Thyroid gland (tissue), 4 donors: ENCODE measurements at regions not wholly inside any gene's neighbourhood (a gene's known extent, or its start where the extent isn't known, plus 50 kb on each side); places are given as distances from the start of the nearest gene placed in this dataset.

Experiments used
- DNase-seq, 2 donors: peaks; one replicate each; pipeline ENCODE4 v3.0.0-alpha.2; 2019
- H3K27ac ChIP-seq, 3 donors: fragments of 200-600 bp; sonication (generic); 1 replicate in 2 of 3; 2 replicates in 1 of 3; pipeline ENCODE4 v1.5.1; 2016 to 2019; ENCODE audit warnings: mild to moderate bottlenecking in 1 of 3, moderate library complexity in 1 of 3
- H3K27me3 ChIP-seq: fragments of 200-600 bp; sonication (generic); one replicate; pipeline ENCODE4 v1.5.1; 2019
- H3K36me3 ChIP-seq, 2 donors: fragments of 200-600 bp; sonication (generic); one replicate each; pipeline ENCODE4 v1.5.1; 2016 to 2019
- H3K4me1 ChIP-seq, 2 donors: fragments of 200-600 bp; sonication (generic); one replicate each; pipeline ENCODE4 v1.5.1; 2017 to 2019
- H3K4me3 ChIP-seq, 3 donors: fragments of 200-600 bp; sonication (generic); replicated peaks in 1 of 3; 1 replicate in 2 of 3; 2 replicates in 1 of 3; pipeline ENCODE4 v1.5.1; 2016; ENCODE audit warnings: mild to moderate bottlenecking in 1 of 3
- H3K9me3 ChIP-seq: fragments of 200-600 bp; sonication (generic); one replicate; pipeline ENCODE4 v1.5.1; 2017
- POLR2A ChIP-seq, 2 donors: fragments of 450-650 bp; IDR thresholded peaks; one replicate each; pipeline ENCODE4 v1.6.1; 2017; ENCODE audit warnings: antibody characterized with exemption in 2 of 2, mild to moderate bottlenecking in 2 of 2, moderate library complexity in 1 of 2
- WGBS, 2 donors: methylation state at CpG; one replicate each; pipeline ENCODE4 v1.1.5; 2017; 5-methylcytosine and 5-hydroxymethylcytosine counted together
- intact Hi-C: fragments of 100-400 bp; cut with DNase I; formaldehyde crosslinking; loops from one replicate; pipeline ENCODE4 v1.15.1; 2023
- TF ChIP-seq, protein P1 (sequence below), 6 experiments: fragments of 200-600 bp in 3 of 6; fragments of 450-650 bp in 3 of 6; sonication (generic) in 3 of 6; IDR thresholded peaks; one replicate each; pipeline ENCODE4 v1.5.1; 2016 to 2019; ENCODE audit warnings: antibody characterized with exemption in 6 of 6, mild to moderate bottlenecking in 2 of 6, inconsistent platforms in 1 of 6, moderate library complexity in 1 of 6

DNA sequence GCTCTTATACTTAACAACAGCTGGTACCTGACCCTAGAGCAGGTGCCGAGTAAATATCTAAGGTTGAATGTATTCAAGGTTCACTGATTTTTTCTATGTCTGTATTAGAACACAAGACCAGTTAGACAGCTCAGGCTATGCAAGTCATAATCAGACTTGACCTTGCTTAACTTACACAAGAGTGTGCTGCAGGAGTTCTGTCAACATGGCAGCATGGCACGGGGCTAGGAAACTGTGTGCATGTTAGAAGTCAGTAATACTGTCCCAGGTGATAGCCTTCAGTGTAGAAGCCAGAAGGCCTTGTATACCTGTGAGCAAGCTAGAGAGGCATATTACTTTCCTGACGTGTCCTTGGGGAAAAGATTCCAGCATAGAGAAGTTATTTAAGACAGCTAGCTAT lies 253.1 kb downstream of the FAT3 start:
- H3K36me3 ChIP-seq = no peaks in the 10 kb centered on the region
- H3K27me3 ChIP-seq = no peaks in the 10 kb centered on the region
- TF ChIP-seq, protein P1, sequence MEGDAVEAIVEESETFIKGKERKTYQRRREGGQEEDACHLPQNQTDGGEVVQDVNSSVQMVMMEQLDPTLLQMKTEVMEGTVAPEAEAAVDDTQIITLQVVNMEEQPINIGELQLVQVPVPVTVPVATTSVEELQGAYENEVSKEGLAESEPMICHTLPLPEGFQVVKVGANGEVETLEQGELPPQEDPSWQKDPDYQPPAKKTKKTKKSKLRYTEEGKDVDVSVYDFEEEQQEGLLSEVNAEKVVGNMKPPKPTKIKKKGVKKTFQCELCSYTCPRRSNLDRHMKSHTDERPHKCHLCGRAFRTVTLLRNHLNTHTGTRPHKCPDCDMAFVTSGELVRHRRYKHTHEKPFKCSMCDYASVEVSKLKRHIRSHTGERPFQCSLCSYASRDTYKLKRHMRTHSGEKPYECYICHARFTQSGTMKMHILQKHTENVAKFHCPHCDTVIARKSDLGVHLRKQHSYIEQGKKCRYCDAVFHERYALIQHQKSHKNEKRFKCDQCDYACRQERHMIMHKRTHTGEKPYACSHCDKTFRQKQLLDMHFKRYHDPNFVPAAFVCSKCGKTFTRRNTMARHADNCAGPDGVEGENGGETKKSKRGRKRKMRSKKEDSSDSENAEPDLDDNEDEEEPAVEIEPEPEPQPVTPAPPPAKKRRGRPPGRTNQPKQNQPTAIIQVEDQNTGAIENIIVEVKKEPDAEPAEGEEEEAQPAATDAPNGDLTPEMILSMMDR (IDR thresholded peaks at IDR 0.05) = no peak
- no peak for TF ChIP-seq POLR2A (IDR thresholded peaks at IDR 0.05)
- intact Hi-C loops = no loop called here
- H3K4me3 ChIP-seq = no peak overlapping the region
- no peak for DNase-seq
- H3K27ac ChIP-seq = no peak overlapping the region
- no peaks in the 10 kb centered on the region for H3K9me3 ChIP-seq
- H3K4me1 ChIP-seq = no peaks in the 10 kb centered on the region
- 80% methylated on average over 3 of the region's 3 CpGs for WGBS, 2 donors

DNA sequence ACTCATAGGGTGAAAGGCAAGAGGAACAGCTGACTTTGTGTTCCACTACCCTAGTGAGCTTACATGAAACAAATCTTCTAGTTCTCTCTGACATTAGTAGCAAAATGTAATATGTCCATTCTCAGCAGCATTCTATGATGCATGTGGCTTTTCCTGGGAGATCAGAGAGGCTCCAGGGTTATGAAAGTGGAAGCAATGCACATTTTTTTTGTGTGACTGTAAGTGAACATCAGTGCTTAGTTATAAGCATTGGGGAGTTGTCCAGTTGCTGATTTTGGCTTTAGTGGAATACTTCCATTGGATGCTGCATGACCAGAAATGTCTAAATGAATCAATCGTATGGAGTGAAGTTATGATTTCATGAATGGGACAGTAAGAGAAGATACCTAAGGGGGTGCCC lies 255.9 kb downstream of the FAT3 start:
- Histone ChIP-seq H3K4me1 (no peaks in the 10 kb centered on the region), H3K27ac (no peak overlapping the region), H3K36me3 (no peaks in the 10 kb centered on the region), H3K27me3 (no peaks in the 10 kb centered on the region), H3K4me3 (no peak overlapping the region), H3K9me3 (no peaks in the 10 kb centered on the region)
- TF ChIP-seq, protein P1 (IDR thresholded peaks at IDR 0.05) = no peak
- TF ChIP-seq POLR2A (IDR thresholded peaks at IDR 0.05) = no peak
- no peak for DNase-seq
- intact Hi-C loops = no loop called here
- WGBS, 2 donors = 90 to 93% methylated on average over 1 of the region's 1 CpG

DNA sequence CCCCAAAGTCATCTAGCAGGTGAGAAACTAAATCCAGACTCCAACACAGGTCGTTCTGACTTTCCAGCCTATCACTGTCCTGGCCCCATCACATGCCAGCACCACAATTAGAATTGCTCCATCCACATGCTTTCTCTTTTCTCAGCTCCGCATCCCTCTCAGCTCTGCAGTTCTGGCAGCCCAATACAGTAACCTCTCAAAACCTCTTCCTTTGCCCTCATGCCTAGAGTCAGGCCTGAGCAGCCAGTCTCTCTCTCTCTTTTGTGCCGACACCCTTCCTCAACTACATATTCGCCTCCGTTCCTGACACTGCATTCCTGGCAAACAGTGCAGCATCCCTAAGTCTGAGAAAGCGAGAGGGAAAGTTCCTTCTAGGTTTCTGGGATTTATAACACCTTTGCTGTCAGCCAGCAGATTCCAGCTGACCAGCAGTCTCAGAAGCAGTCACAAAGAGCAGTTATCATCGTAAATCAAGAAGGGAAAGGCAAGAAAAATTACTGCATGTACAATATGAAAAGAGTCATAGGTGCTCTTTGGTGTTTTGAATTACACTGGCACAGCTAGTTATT lies 258.0 kb downstream of the FAT3 start:
- H3K36me3 ChIP-seq = no peaks in the 10 kb centered on the region
- no peak overlapping the region for H3K27ac ChIP-seq
- no peaks in the 10 kb centered on the region for H3K9me3 ChIP-seq
- DNase-seq = no peak
- no peaks in the 10 kb centered on the region for H3K4me1 ChIP-seq
- WGBS, 2 donors = 65 to 68% methylated on average over 7 of the region's 7 CpGs
- TF ChIP-seq POLR2A (IDR thresholded peaks at IDR 0.05) = no peak
- TF ChIP-seq, protein P1 (IDR thresholded peaks at IDR 0.05) = no peak
- intact Hi-C loops = no loop called here
- no peak overlapping the region for H3K4me3 ChIP-seq
- H3K27me3 ChIP-seq = no peaks in the 10 kb centered on the region

DNA sequence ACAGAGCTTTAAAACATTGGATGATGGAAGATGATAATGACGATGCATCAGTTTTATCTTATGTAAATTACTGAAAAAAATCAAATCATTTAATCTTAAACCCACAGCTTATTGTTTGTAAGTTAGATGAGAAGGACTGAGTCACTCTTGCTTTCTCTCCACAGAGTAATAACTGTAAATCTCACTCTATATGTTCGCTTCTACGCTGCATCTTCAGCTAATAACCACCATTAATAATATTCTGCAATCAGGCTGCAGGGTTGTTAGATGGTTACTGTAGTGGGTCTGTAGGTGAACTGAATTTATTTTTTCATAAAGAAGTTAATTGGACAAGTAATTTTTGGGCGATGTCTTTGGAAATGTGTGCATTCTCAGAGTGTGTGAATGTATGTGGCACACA lies 260.0 kb downstream of the FAT3 start:
- TF ChIP-seq, protein P1 (IDR thresholded peaks at IDR 0.05) = no peak
- no peaks in the 10 kb centered on the region for H3K36me3 ChIP-seq
- no peaks in the 10 kb centered on the region for H3K9me3 ChIP-seq
- intact Hi-C loops = no loop called here
- H3K27me3 ChIP-seq = no peaks in the 10 kb centered on the region
- H3K27ac ChIP-seq = no peak overlapping the region
- no peak for DNase-seq
- H3K4me1 ChIP-seq = no peaks in the 10 kb centered on the region
- H3K4me3 ChIP-seq = no peak overlapping the region
- 94 to 95% methylated on average over 4 of the region's 4 CpGs for WGBS, 2 donors

DNA sequence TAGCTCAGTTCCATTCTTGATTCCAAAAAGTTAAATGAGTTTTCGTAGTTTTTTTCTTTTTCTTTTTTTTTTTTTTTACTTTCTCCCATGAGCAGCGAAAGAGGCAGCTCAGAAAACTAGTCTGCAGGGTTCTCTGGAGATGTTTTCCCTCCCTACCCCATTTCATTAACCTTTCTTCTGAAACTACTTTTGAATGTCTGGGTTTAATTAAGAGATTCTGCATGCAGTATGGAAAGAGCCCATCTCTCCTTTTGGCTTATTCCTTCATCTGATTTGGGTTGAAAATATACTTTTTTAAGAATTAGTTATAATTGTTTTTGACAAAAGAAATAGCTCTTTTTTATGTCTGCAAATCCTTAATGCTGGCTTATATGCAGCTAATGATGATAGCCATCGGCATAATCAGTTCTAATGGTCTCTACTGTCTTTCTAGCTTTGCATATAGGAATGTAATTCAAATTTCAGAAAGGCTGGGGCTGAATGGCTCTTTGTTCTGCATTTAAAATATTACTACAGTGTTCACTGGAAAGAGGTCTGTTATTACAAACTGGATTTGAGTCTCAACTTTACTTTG lies 265.3 kb downstream of the FAT3 start:
- no peak for DNase-seq
- Histone ChIP-seq H3K27me3 (no peaks in the 10 kb centered on the region), H3K36me3 (no peaks in the 10 kb centered on the region), H3K9me3 (no peaks in the 10 kb centered on the region), H3K4me1 (no peaks in the 10 kb centered on the region), H3K27ac (no peak overlapping the region), H3K4me3 (no peak overlapping the region)
- 75 to 81% methylated on average over 3 of the region's 3 CpGs for WGBS, 2 donors
- TF ChIP-seq, protein P1 (IDR thresholded peaks at IDR 0.05) = no peak
- intact Hi-C loops = no loop called here
